ENCODE measurements at regions not wholly inside any gene's neighbourhood (a gene's known extent, or its start where the extent isn't known, plus 50 kb on each side); places are given as distances from the start of the nearest gene placed in this dataset.

GRCh38 chr15:69804786-69805185, 292.9 kb downstream of the TLE3 start:
- no peak for DNase-seq

- no peak for DNase-seq
Measured at GRCh38 chr15:69805248-69805953, 292.3 kb downstream of the TLE3 start.

- DNase-seq: no peak
Measured at GRCh38 chr15:69806287-69806915, 291.3 kb downstream of the TLE3 start.

GRCh38 chr15:69807721-69808120, 290.0 kb downstream of the TLE3 start:
- DNase-seq: no peak

- no peak for DNase-seq
Measured at GRCh38 chr15:69808756-69809155, 289.0 kb downstream of the TLE3 start.

DNA sequence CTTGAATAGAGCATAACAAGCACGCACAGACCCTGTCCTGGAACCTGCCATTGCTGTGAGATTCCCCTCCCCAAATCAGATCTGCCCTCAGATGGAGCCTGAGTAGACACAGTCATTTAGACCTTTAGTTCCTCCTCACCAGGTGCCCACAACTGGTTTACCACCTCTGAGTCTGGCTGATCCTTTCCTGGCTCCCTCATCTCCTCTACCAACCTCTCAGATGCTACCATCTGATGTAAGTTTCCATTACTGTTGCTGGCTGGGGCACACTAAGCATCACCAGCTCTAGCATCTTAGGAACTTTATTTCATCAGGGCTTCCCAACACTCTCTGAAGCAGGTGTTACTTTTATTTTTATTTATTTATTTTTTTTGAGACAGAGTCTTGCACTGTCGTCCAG, 288.3 kb downstream of the TLE3 start:
- no peak for DNase-seq

- DNase-seq: no peak
Measured at GRCh38 chr15:69810431-69811354, 287.0 kb downstream of the TLE3 start.

DNA sequence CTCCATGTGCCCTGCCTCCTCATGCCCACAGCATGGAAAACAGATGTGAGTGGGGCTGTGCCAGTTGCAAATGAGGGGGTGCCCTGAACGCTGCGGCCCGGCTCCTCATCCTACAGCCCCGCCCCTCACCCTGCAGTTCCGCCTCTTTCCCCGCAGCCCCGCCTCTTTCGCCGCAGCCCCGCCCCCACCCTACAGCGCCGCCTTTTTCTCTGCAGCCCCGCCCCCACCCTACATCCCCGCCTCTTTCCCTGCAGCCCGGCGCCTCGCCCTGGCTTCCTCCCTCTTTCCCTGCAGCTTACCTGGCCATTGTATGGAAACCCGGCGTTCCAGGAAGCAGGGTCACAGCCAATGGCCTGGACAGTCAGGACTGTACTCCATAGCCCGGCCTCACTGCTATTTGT, 284.9 kb downstream of the TLE3 start:
- DNase-seq: no peak

GRCh38 chr15:69813881-69814280, 283.8 kb downstream of the TLE3 start:
- no peak for DNase-seq

- DNase-seq: no peak
Measured at GRCh38 chr15:69814932-69815331, 282.8 kb downstream of the TLE3 start.

DNA sequence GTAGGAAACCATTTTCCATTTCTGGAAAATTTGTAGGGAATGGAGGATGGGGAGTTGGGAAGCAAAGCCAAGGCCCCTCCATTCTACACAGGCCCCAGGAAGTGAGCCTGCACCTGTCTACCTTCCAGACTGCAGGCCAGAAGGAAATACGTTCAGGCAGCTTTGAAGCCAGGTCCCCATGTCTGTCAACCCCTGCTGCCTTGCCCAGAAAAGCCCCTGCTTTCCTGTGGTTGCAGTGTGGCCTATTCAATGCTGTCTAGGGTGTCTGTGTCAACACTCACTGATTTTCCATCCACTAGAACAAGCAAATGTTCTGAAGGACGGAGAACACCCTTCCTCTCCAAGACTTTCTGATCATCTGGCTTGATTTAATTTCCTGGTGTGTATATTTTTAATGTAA, 281.9 kb downstream of the TLE3 start:
- DNase-seq: no peak

DNA sequence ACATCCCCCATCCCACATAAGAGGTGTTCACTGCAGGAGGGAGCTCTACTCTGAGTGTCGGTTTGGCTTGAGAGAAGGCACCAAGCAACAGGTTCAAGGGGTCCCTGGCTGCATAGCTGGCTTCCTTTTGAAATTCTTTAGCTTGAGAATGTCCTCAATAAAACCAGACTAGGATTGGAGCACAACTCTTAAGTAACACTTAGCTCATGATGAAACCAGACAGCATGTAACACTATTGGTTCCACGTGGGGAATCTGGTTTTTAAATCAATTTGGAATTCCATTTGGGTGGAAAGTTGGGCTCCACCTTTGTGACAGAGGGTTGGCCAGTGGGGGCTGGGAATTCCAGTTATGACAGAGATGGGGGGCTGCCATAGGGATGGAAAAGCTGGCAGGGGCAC, 281.2 kb downstream of the TLE3 start:
- DNase-seq: no peak

GRCh38 chr15:69818529-69818928, 279.2 kb downstream of the TLE3 start:
- DNase-seq: no peak

DNA sequence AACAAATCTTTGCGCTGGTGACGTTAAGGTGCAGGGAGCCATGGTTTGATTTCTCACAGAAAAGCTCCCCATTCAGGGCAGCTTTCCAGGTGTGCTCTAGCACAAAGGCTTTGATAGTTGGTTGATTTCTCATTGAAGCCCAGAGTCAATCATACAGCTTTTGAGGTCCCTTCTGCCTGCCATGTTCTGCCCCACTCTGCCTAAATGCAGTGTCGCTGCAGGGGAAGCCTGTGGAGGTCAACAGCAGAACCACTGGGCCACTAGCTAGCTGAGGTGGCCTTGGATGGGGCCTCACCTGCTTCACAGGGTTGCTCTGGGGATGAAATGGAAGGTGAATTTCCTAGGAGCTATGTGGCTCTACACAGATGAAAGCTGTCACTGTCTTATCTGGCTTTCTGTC, 278.3 kb downstream of the TLE3 start:
- DNase-seq: no peak

GRCh38 chr15:69820819-69821218, 276.9 kb downstream of the TLE3 start:
- no peak for DNase-seq

GRCh38 chr15:69823223-69823907, 274.4 kb downstream of the TLE3 start:
- DNase-seq: no peak

GRCh38 chr15:69824075-69824876, 273.4 kb downstream of the TLE3 start:
- DNase-seq: no peak

GRCh38 chr15:69824877-69825406, 272.8 kb downstream of the TLE3 start:
- no peak for DNase-seq

DNA sequence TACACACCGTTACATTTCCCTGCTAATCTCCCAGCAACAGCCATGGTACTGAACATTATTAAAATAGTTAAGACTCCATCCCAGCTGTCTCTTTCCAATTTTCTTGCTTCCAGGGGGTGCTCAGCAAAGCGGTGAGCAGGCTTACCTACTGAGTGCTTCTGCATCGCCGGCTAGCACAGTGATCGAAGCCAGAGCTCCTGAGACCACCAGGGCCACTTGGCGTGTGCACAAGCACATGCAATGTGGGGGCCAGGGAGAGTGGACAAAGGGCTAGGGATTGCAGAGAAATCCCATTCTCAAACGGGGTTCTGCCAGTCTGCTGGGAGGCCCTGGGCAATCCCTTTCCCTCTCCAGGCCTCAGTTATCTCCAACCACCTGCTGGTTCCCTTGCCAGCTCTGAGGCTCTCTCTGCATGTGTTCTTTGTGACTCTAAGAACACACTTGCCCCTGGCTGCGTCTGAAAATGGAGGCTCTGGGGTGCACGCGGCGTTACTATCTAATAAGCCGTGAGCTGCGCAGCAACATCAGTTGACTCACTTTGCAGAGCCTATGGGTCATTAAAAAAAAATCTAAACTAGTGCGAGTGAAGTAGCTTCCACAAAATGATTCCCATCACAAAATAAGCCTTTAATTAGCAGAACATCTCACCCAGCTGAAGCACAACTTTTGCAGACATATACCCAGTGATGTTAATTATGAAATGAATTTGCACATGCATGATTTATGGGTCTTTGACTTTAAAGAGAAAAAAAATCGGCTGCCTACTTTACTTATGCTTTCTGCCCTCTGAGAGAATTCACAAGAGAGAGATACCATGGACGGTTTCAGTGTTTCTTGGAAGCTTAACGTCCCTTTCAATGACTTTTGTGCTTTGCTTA, 271.5 kb downstream of the TLE3 start:
- no peak for DNase-seq

GRCh38 chr15:69826819-69827175, 270.9 kb downstream of the TLE3 start:
- DNase-seq: no peak

- DNase-seq: no peak
Measured at GRCh38 chr15:69827751-69828150, 270.0 kb downstream of the TLE3 start.

Measured in NCI-H2029 treated with DMSO at 0.1 percent for 48 hours (cell line).